Keratinocyte (primary cell): ENCODE measurements at regions not wholly inside any gene's neighbourhood (a gene's known extent, or its start where the extent isn't known, plus 50 kb on each side); places are given as distances from the start of the nearest gene placed in this dataset.

Source experiments
- DNase-seq: peaks from one replicate; pipeline ENCODE4 v3.0.0-alpha.2; 2011; ENCODE audit warnings: low read depth, missing footprints, low spot score
- FAIRE-seq: peaks from 2 replicates; lab custom pipeline; 2011; peaks lifted over from hg19 to GRCh38; lab: Jason Lieb, UNC
- H2AFZ ChIP-seq: 2 replicates; pipeline ENCODE4 v1.6.0; 2012; ENCODE audit warnings: low read length, control low read depth, inconsistent platforms; ENCODE audit not compliant: control insufficient read depth
- H3K27ac ChIP-seq: 2 replicates; pipeline ENCODE4 v1.5.1; 2011; ENCODE audit warnings: low read length; ENCODE audit not compliant: control insufficient read depth, insufficient read depth
- H3K27me3 ChIP-seq: 3 replicates; pipeline ENCODE4 v1.6.0; 2011; ENCODE audit warnings: low read length; ENCODE audit not compliant: control insufficient read depth, insufficient read depth; ENCODE audit errors: extremely low read depth
- H3K36me3 ChIP-seq, 2 experiments: 2 replicates in 1 of 2; 3 replicates in 1 of 2; pipeline ENCODE4 v1.5.1; 2011; ENCODE audit warnings: low read length in 2 of 2, mild to moderate bottlenecking in 1 of 2; ENCODE audit not compliant: control insufficient read depth in 2 of 2, insufficient read depth in 2 of 2; ENCODE audit errors: extremely low read depth in 1 of 2
- H3K4me1 ChIP-seq: 3 replicates; pipeline ENCODE4 v1.5.1; 2011; ENCODE audit warnings: low read length; ENCODE audit not compliant: control insufficient read depth, insufficient read depth; ENCODE audit errors: extremely low read depth
- H3K4me2 ChIP-seq: 3 replicates; pipeline ENCODE4 v1.6.0; 2011; ENCODE audit warnings: low read depth, low read length; ENCODE audit not compliant: control insufficient read depth, insufficient read depth; ENCODE audit errors: extremely low read depth
- H3K4me3 ChIP-seq, 3 experiments: fragments of 200-600 bp in 1 of 3; sonication (generic) in 1 of 3; 2 replicates in 2 of 3; 3 replicates in 1 of 3; pipeline ENCODE4 v1.5.1; 2011 to 2016; ENCODE audit warnings: low read length in 3 of 3, mild to moderate bottlenecking in 3 of 3, control low read depth in 2 of 3, inconsistent platforms in 1 of 3, low read depth in 1 of 3, mixed read lengths in 1 of 3, mixed run types in 1 of 3, moderate library complexity in 1 of 3; ENCODE audit not compliant: control insufficient read depth in 2 of 3, insufficient read depth in 2 of 3; ENCODE audit errors: extremely low read depth in 1 of 3
- H3K79me2 ChIP-seq: 2 replicates; pipeline ENCODE4 v1.6.0; 2012; ENCODE audit warnings: low read length; ENCODE audit not compliant: control insufficient read depth, insufficient read depth
- H3K9ac ChIP-seq: 3 replicates; pipeline ENCODE4 v1.6.0; 2011; ENCODE audit warnings: low read length; ENCODE audit not compliant: control insufficient read depth, insufficient read depth; ENCODE audit errors: extremely low read depth
- H3K9me1 ChIP-seq: 3 replicates; pipeline ENCODE4 v1.6.0; 2011; ENCODE audit warnings: low read length; ENCODE audit not compliant: control insufficient read depth, insufficient read depth; ENCODE audit errors: extremely low read depth
- H3K9me3 ChIP-seq: 2 replicates; pipeline ENCODE4 v1.5.1; 2012; ENCODE audit warnings: low read depth, low read length; ENCODE audit not compliant: control insufficient read depth
- H4K20me1 ChIP-seq: 3 replicates; pipeline ENCODE4 v1.6.0; 2011; ENCODE audit warnings: low read length; ENCODE audit not compliant: control insufficient read depth, insufficient read depth; ENCODE audit errors: extremely low read depth
- EZH2 ChIP-seq: IDR thresholded peaks from one replicate; pipeline ENCODE4 v1.6.1; 2012; ENCODE audit warnings: inconsistent platforms, mild to moderate bottlenecking, low read length, moderate library complexity
- dilution Hi-C: fragments of 300-500 bp; cut with MboI; formaldehyde crosslinking; loops from one replicate; pipeline ENCODE4 v1.7.0; 2020; ENCODE audit warnings: low sequenced_read_pairs; ENCODE audit not compliant: extremely low pct_ligation_motif_present
- TF ChIP-seq, protein P1 (sequence below), 3 experiments: IDR thresholded peaks in 1 of 3; conservative IDR thresholded peaks in 1 of 3; optimal IDR thresholded peaks in 1 of 3; 2 replicates in 2 of 3; 3 replicates in 1 of 3; pipeline versions ENCODE3 to v1.5.1; 2011; ENCODE audit warnings: low read length in 3 of 3, mild to moderate bottlenecking in 3 of 3, moderate library complexity in 2 of 3, control low read depth in 1 of 3, inconsistent platforms in 1 of 3; ENCODE audit not compliant: insufficient read depth in 2 of 3; ENCODE audit errors: extremely low read depth in 1 of 3

DNA sequence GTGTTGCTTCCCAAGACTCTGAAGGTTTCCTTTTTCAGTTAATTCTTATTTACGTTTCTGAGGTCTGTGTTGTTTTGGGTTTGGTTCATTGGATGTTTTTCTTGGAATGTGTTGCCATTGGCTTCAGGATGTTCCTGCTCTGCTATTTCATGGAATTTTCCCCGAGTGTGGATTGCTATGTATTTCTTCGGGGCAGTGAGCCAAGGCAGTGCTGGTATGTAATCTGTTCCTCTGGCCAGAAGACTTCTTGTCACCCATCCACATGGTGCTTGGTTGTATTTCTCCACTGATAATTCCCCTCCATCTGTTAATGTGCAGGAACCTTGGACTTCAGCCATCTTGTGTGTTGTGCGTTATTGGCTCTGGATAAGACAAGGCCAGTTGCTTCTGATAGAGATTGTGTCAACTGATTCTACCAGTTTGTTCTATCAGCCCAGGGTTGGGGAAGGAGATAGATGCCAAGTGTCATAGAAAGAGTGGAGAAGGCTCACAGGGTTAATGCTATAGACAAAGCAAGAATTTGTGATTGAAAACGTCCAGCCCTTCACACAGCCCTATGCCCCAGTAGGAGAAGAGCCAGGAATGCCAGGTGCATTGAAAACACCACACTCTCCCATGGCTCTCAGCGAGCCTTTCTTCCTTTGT lies 505.2 kb downstream of the PLPP3 start:
- H3K27ac ChIP-seq: no peak overlapping the region
- H4K20me1 ChIP-seq: no peaks in the 10 kb centered on the region
- TF ChIP-seq EZH2: no peak
- TF ChIP-seq, protein P1, sequence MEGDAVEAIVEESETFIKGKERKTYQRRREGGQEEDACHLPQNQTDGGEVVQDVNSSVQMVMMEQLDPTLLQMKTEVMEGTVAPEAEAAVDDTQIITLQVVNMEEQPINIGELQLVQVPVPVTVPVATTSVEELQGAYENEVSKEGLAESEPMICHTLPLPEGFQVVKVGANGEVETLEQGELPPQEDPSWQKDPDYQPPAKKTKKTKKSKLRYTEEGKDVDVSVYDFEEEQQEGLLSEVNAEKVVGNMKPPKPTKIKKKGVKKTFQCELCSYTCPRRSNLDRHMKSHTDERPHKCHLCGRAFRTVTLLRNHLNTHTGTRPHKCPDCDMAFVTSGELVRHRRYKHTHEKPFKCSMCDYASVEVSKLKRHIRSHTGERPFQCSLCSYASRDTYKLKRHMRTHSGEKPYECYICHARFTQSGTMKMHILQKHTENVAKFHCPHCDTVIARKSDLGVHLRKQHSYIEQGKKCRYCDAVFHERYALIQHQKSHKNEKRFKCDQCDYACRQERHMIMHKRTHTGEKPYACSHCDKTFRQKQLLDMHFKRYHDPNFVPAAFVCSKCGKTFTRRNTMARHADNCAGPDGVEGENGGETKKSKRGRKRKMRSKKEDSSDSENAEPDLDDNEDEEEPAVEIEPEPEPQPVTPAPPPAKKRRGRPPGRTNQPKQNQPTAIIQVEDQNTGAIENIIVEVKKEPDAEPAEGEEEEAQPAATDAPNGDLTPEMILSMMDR (optimal IDR thresholded peaks at IDR 0.05 in 1 of 3, IDR thresholded peaks at IDR 0.05 in 1 of 3, conservative IDR thresholded peaks at IDR 0.05 in 1 of 3; ENCODE audit: extremely low read depth in 1 of 3, insufficient read depth in 2 of 3, low read length in 3 of 3): no peak
- H3K9me1 ChIP-seq: no peaks in the 10 kb centered on the region
- no peaks in the 10 kb centered on the region for H3K36me3 ChIP-seq
- H3K9ac ChIP-seq: no peak overlapping the region
- no peaks in the 10 kb centered on the region for H3K79me2 ChIP-seq
- no peak overlapping the region for H3K4me3 ChIP-seq
- peaks cover 3% of the 10 kb centered on the region for H3K4me1 ChIP-seq
- no peak overlapping the region for H3K4me2 ChIP-seq
- no peaks in the 10 kb centered on the region for H3K9me3 ChIP-seq
- dilution Hi-C loops: no loop called here
- DNase-seq (no peak), FAIRE-seq (no peak)
- no peak overlapping the region for H2AFZ ChIP-seq
- no peaks in the 10 kb centered on the region for H3K27me3 ChIP-seq

DNA sequence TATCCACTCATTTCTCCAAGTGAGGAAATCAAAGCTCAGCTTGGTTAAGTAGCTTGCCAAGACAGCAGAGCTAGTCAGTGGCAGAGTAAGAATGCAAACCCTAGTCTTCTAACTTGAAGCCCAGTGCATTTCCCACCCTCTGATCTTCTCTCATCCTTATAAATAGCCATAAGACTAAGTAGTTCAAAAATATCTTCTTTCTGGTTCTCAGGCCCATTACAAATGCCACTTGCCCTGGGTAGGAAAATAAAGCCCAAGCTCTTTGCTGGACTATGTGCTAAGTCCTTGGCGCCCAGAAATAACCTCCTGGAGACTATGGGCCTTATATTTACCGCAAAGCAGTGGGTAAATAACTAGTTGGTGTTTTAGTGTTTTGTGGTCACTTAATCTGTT lies 505.8 kb downstream of the PLPP3 start:
- no peaks in the 10 kb centered on the region for H3K27me3 ChIP-seq
- H3K4me3 ChIP-seq: no peak overlapping the region
- H3K9me1 ChIP-seq: no peaks in the 10 kb centered on the region
- H3K9me3 ChIP-seq: no peaks in the 10 kb centered on the region
- H3K36me3 ChIP-seq: no peaks in the 10 kb centered on the region
- FAIRE-seq (no peak), DNase-seq (no peak)
- no peak overlapping the region for H3K27ac ChIP-seq
- no peak overlapping the region for H3K9ac ChIP-seq
- no peak overlapping the region for H3K4me2 ChIP-seq
- H2AFZ ChIP-seq: no peak overlapping the region
- H4K20me1 ChIP-seq: no peaks in the 10 kb centered on the region
- dilution Hi-C loops: no loop called here
- TF ChIP-seq, protein P1 (optimal IDR thresholded peaks at IDR 0.05 in 1 of 3, IDR thresholded peaks at IDR 0.05 in 1 of 3, conservative IDR thresholded peaks at IDR 0.05 in 1 of 3; ENCODE audit: extremely low read depth in 1 of 3, insufficient read depth in 2 of 3, low read length in 3 of 3): no peak
- TF ChIP-seq EZH2: no peak
- H3K4me1 ChIP-seq: peaks cover 8% of the 10 kb centered on the region
- no peaks in the 10 kb centered on the region for H3K79me2 ChIP-seq
